ENCODE measurements at regions not wholly inside any gene's neighbourhood (a gene's known extent, or its start where the extent isn't known, plus 50 kb on each side); places are given as distances from the start of the nearest gene placed in this dataset.

- ATAC-seq (ENCODE audit: insufficient number of reproducible peaks, low FRiP score, low read depth) (no peak), DNase-seq (ENCODE audit: low spot score) (no peak)
- no peak for TF ChIP-seq CTCF (IDR thresholded peaks at IDR 0.05)
- Histone ChIP-seq H3K4me3 (no peak overlapping the region), H3K27ac (no peak overlapping the region), H3K27me3 (replicated peaks; ENCODE audit: insufficient read depth) (no peaks in the 10 kb centered on the region), H3K4me1 (ENCODE audit: control insufficient read depth in 1 of 2, low read depth in 2 of 2) (no peaks in the 10 kb centered on the region), H3K36me3 (no peaks in the 10 kb centered on the region), H3K9me3 (no peaks in the 10 kb centered on the region)
Measured at GRCh38 chr7:10797157-10797556, 176.5 kb upstream of the PHF14 start.

- no peaks in the 10 kb centered on the region for H3K9me3 ChIP-seq
- ATAC-seq (ENCODE audit: insufficient number of reproducible peaks, low FRiP score, low read depth) (no peak), DNase-seq (ENCODE audit: low spot score) (no peak)
- H3K4me3 ChIP-seq: no peak overlapping the region
- H3K27me3 ChIP-seq (replicated peaks; ENCODE audit: insufficient read depth): no peaks in the 10 kb centered on the region
- no peak overlapping the region for H3K27ac ChIP-seq
- H3K36me3 ChIP-seq: no peaks in the 10 kb centered on the region
- TF ChIP-seq CTCF (IDR thresholded peaks at IDR 0.05): no peak
- H3K4me1 ChIP-seq (ENCODE audit: control insufficient read depth in 1 of 2, low read depth in 2 of 2): peaks cover 0 to 5% of the 10 kb centered on the region in 2 donors
Measured at GRCh38 chr7:10798044-10798443, 175.6 kb upstream of the PHF14 start.

DNA sequence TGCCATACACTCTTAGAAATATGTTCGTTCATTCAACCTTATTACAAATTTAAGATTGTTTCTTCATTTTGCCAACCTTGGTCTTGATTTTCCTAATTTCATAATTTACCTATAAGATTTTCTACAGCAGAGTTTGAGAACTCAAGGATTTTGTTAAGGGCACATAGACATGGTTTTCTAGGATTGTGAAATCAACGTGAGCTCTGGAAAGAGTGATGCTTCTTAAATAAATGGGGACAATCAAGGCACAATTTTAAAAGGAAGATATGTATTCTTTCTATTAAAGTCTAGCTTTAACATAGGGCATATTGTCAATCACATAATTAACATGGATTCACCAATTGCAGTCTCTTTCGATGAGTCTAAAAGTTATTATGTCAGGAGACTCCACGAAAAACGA is 174.2 kb upstream of the PHF14 start:
- Histone ChIP-seq H3K36me3 (no peaks in the 10 kb centered on the region), H3K4me1 (ENCODE audit: control insufficient read depth in 1 of 2, low read depth in 2 of 2) (peaks cover 0 to 10% of the 10 kb centered on the region in 2 donors), H3K9me3 (no peaks in the 10 kb centered on the region), H3K27me3 (replicated peaks; ENCODE audit: insufficient read depth) (no peaks in the 10 kb centered on the region), H3K4me3 (no peak overlapping the region), H3K27ac (no peak overlapping the region)
- ATAC-seq (ENCODE audit: insufficient number of reproducible peaks, low FRiP score, low read depth) (no peak), DNase-seq (ENCODE audit: low spot score) (no peak)
- TF ChIP-seq CTCF (IDR thresholded peaks at IDR 0.05): no peak

DNA sequence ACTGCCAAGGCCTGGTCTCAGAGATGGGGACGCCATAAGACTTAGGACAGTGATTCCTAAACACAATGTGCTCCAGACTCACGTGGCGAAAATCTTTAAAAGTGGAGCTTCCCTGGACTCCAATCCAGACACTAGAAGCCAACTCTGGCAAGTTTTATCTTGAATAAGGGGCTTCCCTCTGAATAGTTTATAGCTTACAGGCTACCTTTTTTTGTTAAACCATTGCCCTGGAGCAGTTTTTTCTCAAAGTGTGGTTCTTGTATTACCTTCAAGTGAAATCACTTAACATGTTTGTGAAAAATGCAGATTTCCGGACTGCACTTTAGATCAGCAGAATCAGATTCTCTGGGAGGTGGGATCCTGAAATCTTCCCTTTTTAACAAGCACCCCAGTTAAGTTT is 171.7 kb upstream of the PHF14 start:
- no peak for TF ChIP-seq CTCF (IDR thresholded peaks at IDR 0.05)
- H3K27ac ChIP-seq: no peak overlapping the region
- ATAC-seq (ENCODE audit: insufficient number of reproducible peaks, low FRiP score, low read depth) (no peak), DNase-seq (ENCODE audit: low spot score) (no peak)
- no peak overlapping the region for H3K4me3 ChIP-seq
- H3K36me3 ChIP-seq: no peaks in the 10 kb centered on the region
- H3K9me3 ChIP-seq: no peaks in the 10 kb centered on the region
- H3K27me3 ChIP-seq (replicated peaks; ENCODE audit: insufficient read depth): no peaks in the 10 kb centered on the region
- H3K4me1 ChIP-seq (ENCODE audit: control insufficient read depth in 1 of 2, low read depth in 2 of 2): peaks cover 0 to 10% of the 10 kb centered on the region in 2 donors

- DNase-seq (ENCODE audit: low spot score) (no peak), ATAC-seq (ENCODE audit: insufficient number of reproducible peaks, low FRiP score, low read depth) (no peak)
- Histone ChIP-seq H3K36me3 (no peaks in the 10 kb centered on the region), H3K4me1 (ENCODE audit: control insufficient read depth in 1 of 2, low read depth in 2 of 2) (peaks cover 0 to 10% of the 10 kb centered on the region in 2 donors), H3K4me3 (no peak overlapping the region), H3K9me3 (no peaks in the 10 kb centered on the region), H3K27me3 (replicated peaks; ENCODE audit: insufficient read depth) (no peaks in the 10 kb centered on the region), H3K27ac (no peak overlapping the region)
- TF ChIP-seq CTCF (IDR thresholded peaks at IDR 0.05): no peak
Measured at GRCh38 chr7:10802526-10802925, 171.1 kb upstream of the PHF14 start.

Measured in thoracic aorta (tissue), 2 donors.